HG02970 (cell line): ENCODE measurements at regions not wholly inside any gene's neighbourhood (a gene's known extent, or its start where the extent isn't known, plus 50 kb on each side); places are given as distances from the start of the nearest gene placed in this dataset.
"Not testable (repeated sequence)": the region's sequence is repeated elsewhere in the genome, so short reads cannot be mapped to it uniquely, and the experiment has no call there.

Experiments
- ATAC-seq: cut with Tn5 transposase; IDR thresholded peaks from one replicate; pipeline ENCODE4 v1.9.1; 2021; ENCODE audit warnings: mild to moderate bottlenecking, moderate library complexity, moderate number of reproducible peaks; ENCODE audit not compliant: unreplicated experiment, low FRiP score

DNA sequence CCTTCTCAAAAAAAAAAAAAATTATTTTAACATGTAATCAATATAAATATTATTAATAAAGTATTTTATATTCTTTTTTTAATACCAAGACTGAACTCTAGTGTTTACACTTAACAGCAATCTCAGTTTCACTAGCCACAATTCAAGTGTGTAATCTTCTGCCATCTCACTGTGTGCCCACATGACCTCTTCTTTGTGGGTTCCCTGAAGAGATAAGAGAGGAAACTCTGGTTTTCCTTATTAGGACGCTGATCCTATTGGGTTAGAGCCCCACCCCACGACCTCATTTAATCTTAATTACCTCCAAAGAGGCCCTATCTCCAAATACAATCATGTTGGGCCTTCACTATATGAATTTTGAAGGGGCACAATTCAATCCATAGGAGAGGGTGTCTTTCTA lies 177.6 kb downstream of the STK31 start:
- ATAC-seq: no peak

DNA sequence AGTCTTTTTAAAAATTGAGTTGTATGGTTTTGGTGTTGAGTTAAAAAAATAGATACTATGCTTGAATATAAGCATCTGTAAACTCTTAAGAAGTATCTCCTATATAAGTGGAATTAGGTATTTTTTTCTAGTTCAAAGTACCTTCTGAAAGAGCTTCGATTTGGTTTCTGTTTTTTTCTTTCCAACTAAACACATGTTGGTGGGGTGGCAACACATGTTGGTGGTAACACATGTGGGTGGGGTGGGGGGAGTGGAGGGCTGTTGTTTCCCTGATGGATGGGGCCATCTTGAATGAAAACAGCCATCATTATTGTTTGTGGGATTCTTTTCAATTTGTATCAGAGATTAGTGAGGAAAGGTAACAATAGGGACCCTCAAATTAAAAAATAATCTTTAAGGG lies 178.9 kb downstream of the STK31 start:
- no peak for ATAC-seq

DNA sequence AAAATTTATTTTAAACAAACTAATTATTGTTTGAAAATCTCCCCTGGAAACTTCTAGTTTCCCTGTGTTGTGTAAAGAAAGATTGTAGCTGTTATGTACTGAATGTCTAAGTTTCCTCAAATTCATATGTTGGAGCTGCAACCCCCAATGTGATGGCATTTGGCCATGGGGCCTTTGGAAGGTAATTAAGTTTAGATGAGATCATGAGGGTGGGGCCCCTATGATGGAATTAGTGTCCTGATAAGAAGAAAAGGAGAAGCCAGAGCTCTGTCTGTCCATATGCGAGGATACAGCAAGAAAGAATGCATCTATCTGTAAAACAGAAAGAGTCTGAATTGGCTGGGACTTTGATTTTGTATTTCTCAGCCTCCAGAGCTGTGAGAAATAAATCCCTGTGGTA lies 179.5 kb downstream of the STK31 start:
- ATAC-seq: no peak

DNA sequence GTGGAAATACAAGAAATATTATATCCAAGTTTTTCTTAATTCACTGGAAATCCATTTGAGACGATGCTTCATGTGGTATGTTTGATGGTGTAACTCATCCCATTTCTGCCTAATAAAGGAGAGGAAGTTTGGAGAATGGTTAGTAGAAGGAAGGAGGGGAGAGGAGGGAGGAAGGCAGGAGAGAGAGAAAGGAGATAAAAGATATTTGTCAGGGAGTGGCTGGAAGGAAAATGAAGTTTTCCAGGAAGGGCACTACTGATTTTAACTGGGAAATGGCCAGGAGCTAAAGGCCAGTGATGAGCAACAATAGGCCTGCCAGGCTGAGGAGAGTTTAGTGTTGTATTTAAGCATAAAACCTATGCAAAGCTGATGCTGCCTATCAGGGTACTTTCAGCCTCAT lies 182.0 kb downstream of the STK31 start:
- ATAC-seq: no peak

DNA sequence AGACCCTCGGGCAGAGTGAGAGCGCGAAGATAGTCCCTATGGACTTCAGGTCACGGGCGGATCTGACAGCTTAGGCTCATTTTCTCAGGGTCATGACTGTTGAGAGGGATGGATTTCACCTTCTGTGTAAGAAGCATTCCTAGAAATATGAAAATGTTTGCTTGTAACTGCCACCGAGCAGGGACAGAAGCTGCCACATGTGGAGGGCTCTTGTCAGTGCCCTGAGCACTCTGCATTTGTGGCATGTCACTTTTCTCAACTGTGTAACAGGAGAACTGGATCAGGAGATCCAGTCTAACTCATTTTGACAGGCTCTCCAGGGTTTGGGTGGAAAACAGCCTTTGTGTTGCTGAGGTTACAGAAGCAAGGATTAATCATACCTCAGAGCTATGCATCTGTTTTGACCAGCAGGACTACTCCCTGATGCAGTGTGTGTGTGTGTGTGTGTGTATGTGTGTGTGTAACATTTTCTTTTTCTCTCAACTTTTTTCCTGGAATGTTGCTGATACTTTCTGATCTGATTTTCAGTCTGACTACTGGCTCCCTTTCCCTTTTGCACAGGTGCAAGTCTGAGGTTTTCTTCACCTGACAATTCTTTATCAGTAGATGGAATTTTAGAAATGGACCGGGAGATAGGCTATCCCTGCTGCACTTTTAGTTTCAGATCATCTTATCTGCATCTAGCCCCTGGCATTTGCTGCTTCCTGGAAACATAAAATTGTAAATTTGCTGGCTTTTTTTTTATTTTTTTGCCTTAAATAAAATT lies 183.3 kb downstream of the STK31 start:
- ATAC-seq: no peak

DNA sequence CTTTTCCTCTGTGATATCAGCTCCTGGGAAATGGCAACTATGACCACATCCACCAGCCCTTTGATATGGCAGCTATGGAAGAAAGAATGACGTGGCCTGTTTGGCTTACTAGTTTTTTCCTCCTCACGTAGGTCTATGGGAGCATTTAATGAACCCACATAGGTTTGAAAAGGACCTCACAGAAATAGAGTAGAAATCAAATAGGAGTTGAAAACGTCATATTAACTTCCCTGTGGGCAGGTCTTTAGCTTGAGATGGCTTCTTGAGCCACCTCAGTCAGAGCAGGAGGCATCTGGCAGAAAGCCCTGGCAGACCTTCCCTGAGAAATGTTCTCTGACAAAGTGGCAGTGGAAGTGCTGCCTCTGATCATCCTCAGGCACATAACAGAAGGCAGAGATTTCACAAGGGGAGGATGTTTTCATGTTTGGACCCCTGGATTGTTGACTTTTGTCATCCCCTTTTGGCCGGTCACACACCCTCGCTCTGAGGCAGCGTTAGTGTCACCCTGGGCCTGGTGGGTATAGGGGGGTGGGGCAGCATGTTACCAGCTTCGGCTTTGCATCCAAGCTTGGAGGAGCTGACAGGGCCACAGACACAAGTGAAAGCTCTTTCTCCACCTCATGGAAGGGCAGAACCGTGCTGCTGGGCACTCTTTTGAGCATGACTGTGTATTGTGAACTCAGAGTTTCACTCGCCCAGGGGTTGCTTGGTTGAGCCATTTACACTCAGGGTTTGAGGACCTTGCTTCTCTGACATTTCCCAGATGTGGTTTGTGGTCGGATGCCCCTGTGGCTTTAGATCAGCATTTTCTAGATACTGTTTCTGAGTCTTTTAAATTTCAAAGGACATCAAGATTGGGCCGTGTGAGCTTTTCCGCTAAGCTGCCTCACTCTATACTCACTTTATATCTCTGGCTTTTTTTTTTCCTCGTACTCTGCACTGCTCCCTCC lies 184.2 kb downstream of the STK31 start:
- no peak for ATAC-seq

DNA sequence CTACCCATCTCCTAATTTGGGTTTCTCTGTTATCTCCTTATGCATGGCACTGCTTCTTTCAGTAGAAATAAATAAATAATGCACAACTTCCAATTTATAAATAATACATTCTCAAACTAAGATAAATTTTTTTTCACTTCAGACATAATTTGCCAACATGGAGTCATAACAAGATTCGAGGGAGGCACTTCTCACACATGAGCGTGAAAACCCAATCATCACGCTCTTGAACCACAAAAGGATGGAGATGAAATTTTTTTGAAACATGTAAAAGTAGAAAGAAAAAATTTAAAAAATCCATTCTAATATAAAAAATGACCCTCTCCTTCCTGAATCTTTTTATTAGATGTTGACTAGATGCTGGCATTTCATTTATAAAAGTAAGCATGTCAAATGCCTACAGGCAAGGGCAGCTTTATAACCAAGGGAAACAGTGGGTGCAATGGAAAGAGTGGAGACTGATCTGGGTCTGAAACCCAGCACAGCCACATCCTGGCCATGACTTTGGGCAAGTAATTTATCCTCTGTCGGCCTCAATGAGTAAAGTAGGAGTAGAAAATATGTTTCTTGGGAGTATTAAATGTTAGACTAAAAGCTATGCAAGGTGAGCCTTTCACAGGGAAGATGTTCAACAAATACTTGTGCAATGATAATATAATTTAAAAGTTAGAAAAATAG lies 185.0 kb downstream of the STK31 start:
- no peak for ATAC-seq

DNA sequence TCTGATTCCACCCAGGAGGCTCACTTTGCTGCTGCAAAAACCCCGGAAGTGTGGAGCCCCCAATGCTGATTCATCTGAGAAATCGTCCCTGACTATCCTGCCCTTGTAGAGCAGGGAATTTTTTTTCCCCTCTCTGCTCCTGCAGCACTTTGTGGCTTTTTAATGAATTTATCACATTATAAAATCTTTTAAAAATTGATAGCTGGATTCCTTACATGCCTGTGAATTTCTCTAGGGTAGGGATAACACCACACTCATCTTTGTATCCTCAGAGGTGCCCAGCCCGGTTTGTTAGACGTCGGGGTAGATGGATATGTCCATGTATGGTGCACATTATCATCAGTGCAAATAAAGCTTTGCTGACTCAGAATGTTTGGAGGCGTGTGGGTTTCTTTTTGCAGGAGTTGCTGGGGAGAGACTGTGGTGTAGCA lies 185.7 kb downstream of the STK31 start:
- no peak for ATAC-seq

DNA sequence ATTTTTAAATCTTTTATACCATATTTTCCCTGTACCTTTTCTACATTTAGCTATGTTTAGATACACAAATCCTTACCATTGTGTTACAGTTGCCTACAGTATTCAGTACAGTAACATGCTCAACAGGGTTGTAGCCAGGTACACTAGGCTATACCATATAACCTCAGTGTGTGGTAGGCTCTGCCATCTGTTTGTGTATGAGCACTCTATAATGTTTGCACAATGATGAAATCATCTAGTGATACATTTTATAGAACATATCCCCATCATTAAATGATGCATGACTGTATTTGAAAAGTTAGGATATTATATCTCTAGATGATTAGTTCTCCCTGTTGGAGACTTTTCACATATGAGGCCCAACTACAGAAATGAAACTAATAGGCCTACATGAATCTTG lies 188.6 kb downstream of the STK31 start:
- ATAC-seq: no peak

DNA sequence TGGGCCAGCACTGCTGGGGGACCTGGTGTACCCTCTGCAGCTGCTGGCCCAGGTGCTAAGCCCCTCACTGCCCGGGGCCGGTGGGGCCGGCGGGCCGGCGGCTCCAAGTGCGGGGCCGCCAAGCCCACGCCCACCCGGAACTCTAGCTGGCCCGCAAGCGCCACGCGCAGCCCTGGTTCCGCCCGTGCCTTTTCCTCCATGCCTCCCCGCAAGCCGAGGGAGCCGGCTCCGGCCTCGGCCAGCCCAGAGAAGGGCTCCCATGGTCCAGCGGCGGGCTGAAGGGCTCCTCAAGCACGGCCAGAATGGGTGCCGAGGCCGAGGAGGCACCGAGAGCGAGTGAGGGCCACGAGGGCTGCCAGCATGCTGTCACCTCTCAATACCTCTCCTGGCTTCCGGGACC lies 194.9 kb downstream of the STK31 start:
- ATAC-seq: not testable (repeated sequence)

DNA sequence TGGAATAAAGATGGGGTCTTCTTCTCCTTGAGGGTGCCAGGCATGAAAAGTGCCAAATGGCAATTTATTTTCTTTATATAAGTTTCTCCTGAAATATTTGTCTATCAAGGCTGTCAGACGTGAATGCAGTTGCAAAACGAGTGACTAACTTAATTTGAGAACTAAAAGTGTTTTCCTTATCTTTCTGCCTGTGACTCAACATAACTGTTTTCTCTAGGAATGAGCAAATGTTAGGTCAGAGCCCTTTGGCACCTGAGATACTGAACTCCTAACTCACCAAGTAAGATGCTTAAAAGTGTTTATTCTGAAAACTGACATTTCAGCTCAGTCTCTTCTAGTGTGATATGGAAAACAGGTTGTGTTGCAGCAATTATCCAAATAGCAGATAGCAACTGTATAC lies 197.0 kb downstream of the STK31 start:
- ATAC-seq: no peak

DNA sequence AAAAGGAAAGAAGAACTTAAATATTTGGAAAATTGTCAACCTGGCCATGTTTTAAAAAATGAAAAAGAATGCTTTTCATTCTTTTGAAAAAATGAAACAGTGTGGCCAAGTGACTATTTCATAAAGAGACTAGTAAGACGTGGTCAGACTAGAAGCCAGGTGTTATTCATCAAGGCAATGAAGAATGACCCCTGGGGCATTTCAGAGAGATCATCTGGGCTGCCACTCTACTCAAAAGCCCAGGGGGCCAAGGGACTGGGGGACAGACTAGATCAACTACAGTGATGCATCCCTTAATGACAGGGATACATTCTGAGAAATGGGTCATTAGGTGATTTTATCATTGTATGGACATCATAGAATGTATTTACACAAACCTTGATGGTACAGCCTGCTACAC lies 199.4 kb downstream of the STK31 start:
- no peak for ATAC-seq

DNA sequence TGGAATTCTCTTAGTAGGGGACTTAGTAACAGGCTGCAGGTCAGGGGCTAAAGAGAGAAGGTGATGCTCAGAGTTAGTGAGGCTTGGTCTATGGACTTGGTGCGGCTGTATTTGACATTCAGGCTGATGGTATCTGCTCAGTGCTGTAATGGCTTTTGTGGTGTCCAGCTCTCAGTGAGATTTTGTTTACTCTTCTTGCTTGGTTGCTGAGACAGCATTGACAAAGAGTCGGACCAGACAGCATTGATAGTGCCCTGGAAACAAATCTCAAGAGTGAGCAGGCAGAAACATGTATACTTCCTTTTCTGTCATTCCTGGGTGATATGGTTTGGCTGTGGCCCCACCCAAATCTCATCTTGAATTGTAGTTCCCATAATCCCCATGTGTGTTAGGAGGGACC lies 202.0 kb downstream of the STK31 start:
- ATAC-seq: no peak

DNA sequence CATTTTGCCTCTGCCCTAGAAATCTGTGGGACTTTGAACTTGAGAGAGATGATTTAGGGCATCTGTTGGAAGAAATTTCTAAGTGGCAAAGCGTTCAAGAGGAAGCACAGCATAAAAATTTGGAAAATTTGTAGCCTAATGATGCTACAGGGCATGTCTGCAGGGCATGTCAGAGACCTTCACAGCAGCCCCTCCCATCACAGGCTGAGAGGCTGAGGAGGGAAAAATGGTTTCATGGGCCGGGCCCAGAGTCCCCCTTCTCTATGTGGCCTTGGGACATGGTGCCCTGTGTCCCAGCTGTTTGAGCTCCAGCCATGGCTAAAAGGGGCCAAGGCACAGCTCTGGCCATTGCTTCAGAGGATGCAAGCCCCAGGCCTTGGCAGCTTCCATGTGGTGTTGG lies 203.0 kb downstream of the STK31 start:
- no peak for ATAC-seq

DNA sequence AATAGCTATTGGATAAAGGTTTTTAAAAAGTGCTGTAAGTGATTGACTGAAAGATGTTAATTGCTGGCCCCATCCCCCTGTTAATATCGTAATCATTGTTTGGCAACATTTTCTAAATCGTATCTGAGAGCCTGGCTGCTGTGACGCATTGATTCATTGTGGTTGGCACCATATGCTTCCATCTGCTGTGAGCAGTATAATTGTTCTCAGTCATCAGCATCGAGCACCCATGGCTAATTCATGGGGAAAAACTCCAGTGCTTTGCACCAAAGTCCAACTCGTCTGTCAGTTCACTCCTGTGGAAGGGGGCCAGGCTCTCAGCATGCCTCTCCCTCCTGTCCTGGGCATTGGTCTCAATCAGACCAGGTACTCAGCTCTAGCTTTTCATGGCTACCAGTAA lies 205.2 kb downstream of the STK31 start:
- no peak for ATAC-seq

DNA sequence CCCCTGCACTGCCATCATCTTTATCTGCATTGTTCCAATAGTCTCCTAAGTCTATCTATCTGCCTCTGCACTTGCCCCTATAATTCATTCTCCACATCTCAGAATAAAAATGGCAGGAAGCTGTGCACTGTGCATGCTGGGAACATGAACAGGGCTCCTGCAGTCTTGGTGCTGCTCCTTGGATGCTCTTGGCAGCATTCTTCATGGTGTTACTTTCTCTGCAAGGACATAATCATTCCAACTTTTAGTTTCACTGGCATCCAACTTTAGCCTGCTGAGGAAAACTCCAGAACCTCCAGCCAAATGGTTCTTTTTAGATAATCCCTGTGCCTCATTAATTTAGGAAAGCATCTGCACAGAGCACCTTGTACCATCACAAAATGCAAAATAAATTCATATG lies 208.3 kb downstream of the STK31 start:
- ATAC-seq: no peak

DNA sequence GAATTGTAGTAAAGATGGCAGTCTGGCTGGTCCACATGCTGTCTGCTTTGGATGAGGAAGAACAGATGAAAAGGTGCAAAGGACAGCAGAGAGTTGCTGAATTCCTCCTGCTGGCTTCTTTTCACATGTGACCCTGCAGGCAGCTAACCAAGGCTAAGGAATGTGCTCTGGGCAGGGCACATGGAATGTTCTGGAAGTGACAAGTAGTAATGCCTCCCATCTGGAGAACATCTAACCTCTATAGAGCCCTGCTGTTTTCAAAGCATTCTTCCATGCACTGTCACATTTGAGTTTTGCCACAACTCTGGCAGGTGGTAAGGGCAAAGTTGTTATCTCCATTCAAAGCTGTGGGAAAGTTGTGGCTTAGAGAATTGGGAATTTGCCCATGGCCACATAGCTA lies 208.8 kb downstream of the STK31 start:
- no peak for ATAC-seq

DNA sequence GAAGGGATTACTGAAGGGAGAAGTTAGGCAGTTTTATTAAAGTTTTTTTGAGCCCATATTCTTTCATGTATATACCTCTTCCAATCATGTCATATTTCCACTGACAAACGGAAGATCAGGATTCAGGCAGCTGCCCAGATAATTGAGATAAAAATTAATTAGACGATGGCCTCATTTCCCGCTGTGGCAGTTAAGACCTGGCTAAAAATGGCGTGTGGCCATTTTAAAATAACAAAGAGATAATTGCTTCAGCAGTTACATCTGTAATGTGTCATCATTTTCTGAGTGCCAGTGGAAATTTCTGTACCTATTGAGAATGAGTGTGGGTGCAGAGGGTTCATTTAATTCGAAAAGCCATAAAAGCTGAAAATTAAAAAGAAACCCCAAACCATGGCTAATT lies 215.1 kb downstream of the STK31 start:
- ATAC-seq: no peak

DNA sequence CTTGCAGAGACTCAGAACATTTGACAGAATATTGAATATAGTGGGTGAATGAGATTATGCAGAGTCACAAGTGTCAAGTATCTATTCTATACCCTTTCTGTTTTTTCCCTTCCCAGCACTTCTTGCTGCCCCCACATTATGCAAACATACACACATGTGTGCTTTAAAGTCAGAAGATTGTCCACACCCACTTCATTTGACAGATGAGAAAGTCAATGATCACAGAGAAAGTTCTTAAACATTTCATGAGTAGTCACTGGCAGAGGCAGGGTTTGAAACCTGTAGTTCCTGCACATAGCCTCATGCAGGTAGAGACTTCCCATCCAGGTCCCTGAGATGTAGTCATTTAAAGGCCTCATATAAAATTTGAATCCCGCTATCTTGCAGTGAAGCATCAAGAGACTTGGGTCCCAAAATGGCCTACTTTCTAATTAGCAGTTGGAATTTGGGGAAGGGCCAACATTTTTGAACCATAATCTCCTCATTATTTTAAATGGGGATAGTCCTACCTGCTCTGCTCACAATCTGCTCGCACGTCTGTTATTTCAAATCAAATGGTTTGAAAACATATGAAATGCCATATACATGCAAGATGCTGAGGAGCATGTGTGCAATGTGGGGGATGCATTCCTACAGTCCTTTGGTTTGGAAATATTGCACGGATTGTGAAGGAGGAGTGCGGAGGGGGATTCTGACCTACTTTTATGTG lies 217.8 kb downstream of the STK31 start:
- no peak for ATAC-seq

DNA sequence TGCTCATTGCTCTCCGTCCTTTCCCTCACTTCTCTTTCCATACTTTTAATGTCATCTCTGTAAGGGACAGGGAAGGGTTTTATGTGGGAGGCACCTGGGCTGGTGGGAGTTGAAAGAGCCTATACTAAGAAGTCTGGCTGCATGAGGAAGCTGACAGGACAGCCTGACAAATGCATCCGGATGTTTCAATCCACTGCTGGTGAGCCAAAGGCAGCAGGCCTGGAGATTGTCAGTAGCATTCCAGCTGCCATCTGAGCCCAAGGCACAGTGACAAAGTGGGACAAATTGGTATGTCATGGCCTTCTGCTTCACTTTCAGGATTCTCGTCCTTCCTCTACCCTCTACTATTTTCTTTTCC lies 218.4 kb downstream of the STK31 start:
- no peak for ATAC-seq

DNA sequence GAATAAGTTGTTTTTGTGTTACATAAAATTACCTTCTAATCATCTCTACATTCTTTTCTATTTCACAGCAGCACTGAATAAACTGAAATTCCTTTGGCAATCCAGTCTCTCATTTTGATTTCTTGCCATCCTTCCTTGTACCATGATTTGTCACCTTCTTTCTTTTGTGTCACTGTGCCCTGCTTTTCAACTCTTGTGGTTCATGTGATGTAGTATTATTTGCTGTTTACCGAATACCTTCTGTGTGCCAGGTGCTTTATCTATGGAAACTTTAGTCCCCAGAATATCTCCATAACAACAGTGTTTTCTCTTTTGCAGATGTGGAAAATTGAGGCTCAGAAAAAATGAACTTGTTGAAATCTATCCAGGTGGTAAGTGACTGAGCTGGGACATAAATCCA lies 220.3 kb downstream of the STK31 start:
- no peak for ATAC-seq
